ENCODE measurements at regions not wholly inside any gene's neighbourhood (a gene's known extent, or its start where the extent isn't known, plus 50 kb on each side); places are given as distances from the start of the nearest gene placed in this dataset.

- TF ChIP-seq CTCF (IDR thresholded peaks at IDR 0.05) = no peak
- TF ChIP-seq POLR2A (IDR thresholded peaks at IDR 0.05) = no peak
- no peak for TF ChIP-seq POLR2AphosphoS5 (IDR thresholded peaks at IDR 0.05; ENCODE audit: insufficient read depth in 1 of 2, low read depth in 1 of 2)
These were observed 407.8 kb downstream of the OLFM4 start for GRCh38 chr13:53436396-53436795.
